ENCODE measurements at regions not wholly inside any gene's neighbourhood (a gene's known extent, or its start where the extent isn't known, plus 50 kb on each side); places are given as distances from the start of the nearest gene placed in this dataset.

GRCh38 chr9:14452539-14452938, 138.6 kb upstream of the NFIB start:
- no peak for DNase-seq (ENCODE audit: low spot score)
- no peak for TF ChIP-seq CTCF (IDR thresholded peaks at IDR 0.05)
- no peak for ATAC-seq (ENCODE audit: low FRiP score)

- no peak for TF ChIP-seq CTCF (IDR thresholded peaks at IDR 0.05)
- ATAC-seq (ENCODE audit: low FRiP score) = no peak
- no peak for DNase-seq (ENCODE audit: low spot score)
Observed at GRCh38 chr9:14451949-14452348, 138.0 kb upstream of the NFIB start.

- DNase-seq (ENCODE audit: low spot score) (no peak), ATAC-seq (ENCODE audit: low FRiP score) (no peak)
- no peak for TF ChIP-seq CTCF (IDR thresholded peaks at IDR 0.05)
Observed at GRCh38 chr9:14447103-14447502, 133.2 kb upstream of the NFIB start.

- no peak for DNase-seq (ENCODE audit: low spot score)
- no peak for TF ChIP-seq CTCF (IDR thresholded peaks at IDR 0.05)
- ATAC-seq (ENCODE audit: low FRiP score) = no peak
Observed at GRCh38 chr9:14445946-14446345, 132.0 kb upstream of the NFIB start.

- DNase-seq (ENCODE audit: low spot score) = no peak
- TF ChIP-seq CTCF (IDR thresholded peaks at IDR 0.05) = no peak
- ATAC-seq (ENCODE audit: low FRiP score) = no peak
Observed at GRCh38 chr9:14442956-14443355, 129.0 kb upstream of the NFIB start.

- ATAC-seq (ENCODE audit: low FRiP score) (no peak), DNase-seq (ENCODE audit: low spot score) (no peak)
- TF ChIP-seq CTCF (IDR thresholded peaks at IDR 0.05) = no peak
Observed at GRCh38 chr9:14441976-14442651, 128.2 kb upstream of the NFIB start.

GRCh38 chr9:14441115-14441514, 127.2 kb upstream of the NFIB start:
- no peak for ATAC-seq (ENCODE audit: low FRiP score)

More at GRCh38 chr9:14441115-14441514, 127.2 kb upstream of the NFIB start:
- no peak for DNase-seq (ENCODE audit: low spot score)
- no peak for TF ChIP-seq CTCF (IDR thresholded peaks at IDR 0.05)
